Stimulated activated CD4-positive, alpha-beta T cell treated with anti-CD3 and anti-CD28 coated beads, Interleukin-2, amount 100 ng/mL, for 24 hours (primary cell): ENCODE measurements at regions not wholly inside any gene's neighbourhood (a gene's known extent, or its start where the extent isn't known, plus 50 kb on each side); places are given as distances from the start of the nearest gene placed in this dataset.

Source experiments
- DNase-seq, 2 donors: peaks; one replicate each; pipeline ENCODE4 v3.0.0-alpha.2; 2020

- no peak for DNase-seq
These were observed 145.5 kb upstream of the PFN2 start for GRCh38 chr3:150116196-150116595.

- DNase-seq: no peak
These were observed 144.3 kb upstream of the PFN2 start for GRCh38 chr3:150114873-150115540.

- DNase-seq: no peak
These were observed 143.6 kb upstream of the PFN2 start for GRCh38 chr3:150114273-150114672.

- no peak for DNase-seq
These were observed 139.4 kb upstream of the PFN2 start for GRCh38 chr3:150110097-150110496.

- no peak for DNase-seq
These were observed 136.9 kb upstream of the PFN2 start for GRCh38 chr3:150107429-150108175.

- DNase-seq: no peak
These were observed 136.2 kb upstream of the PFN2 start for GRCh38 chr3:150106740-150107428.

- no peak for DNase-seq
These were observed 135.4 kb upstream of the PFN2 start for GRCh38 chr3:150105886-150106612.

GRCh38 chr3:150105025-150105424, 134.3 kb upstream of the PFN2 start:
- no peak for DNase-seq

- no peak for DNase-seq
These were observed 133.9 kb upstream of the PFN2 start for GRCh38 chr3:150104564-150104963.

- no peak for DNase-seq
These were observed 130.3 kb upstream of the PFN2 start for GRCh38 chr3:150101016-150101415.

- DNase-seq: no peak
These were observed 127.9 kb upstream of the PFN2 start for GRCh38 chr3:150098621-150099020.

GRCh38 chr3:150097588-150097890, 126.8 kb upstream of the PFN2 start:
- DNase-seq: no peak

- no peak for DNase-seq
These were observed 126.2 kb upstream of the PFN2 start for GRCh38 chr3:150096700-150097587.

GRCh38 chr3:150094150-150094933, 123.6 kb upstream of the PFN2 start:
- DNase-seq: no peak

- no peak for DNase-seq
These were observed 120.9 kb upstream of the PFN2 start for GRCh38 chr3:150091626-150092025.

- DNase-seq: no peak
These were observed 120.2 kb upstream of the PFN2 start for GRCh38 chr3:150090877-150091276.

- no peak for DNase-seq
These were observed 119.3 kb upstream of the PFN2 start for GRCh38 chr3:150090006-150090405.

- DNase-seq: no peak
These were observed 113.4 kb upstream of the PFN2 start for GRCh38 chr3:150084128-150084527.

- DNase-seq: no peak
These were observed 113.0 kb upstream of the PFN2 start for GRCh38 chr3:150083655-150084042.

GRCh38 chr3:150082898-150083654, 112.4 kb upstream of the PFN2 start:
- no peak for DNase-seq

GRCh38 chr3:150081084-150081483, 110.4 kb upstream of the PFN2 start:
- DNase-seq: no peak
